Loucy (cell line): ENCODE measurements at regions not wholly inside any gene's neighbourhood (a gene's known extent, or its start where the extent isn't known, plus 50 kb on each side); places are given as distances from the start of the nearest gene placed in this dataset.

Experiments used
- H2AFZ ChIP-seq: fragments of 200-600 bp; sonication (generic); 2 replicates; pipeline ENCODE4 v1.6.0; 2016; ENCODE audit warnings: antibody characterized with exemption, mild to moderate bottlenecking, low read length, moderate library complexity
- H3F3A ChIP-seq: fragments of 200-600 bp; 2 replicates; pipeline ENCODE4 v1.6.0; 2016; ENCODE audit warnings: antibody characterized with exemption, low read depth, mild to moderate bottlenecking
- H3K27me3 ChIP-seq: fragments of 200-600 bp; sonication (generic); 2 replicates; pipeline ENCODE4 v1.6.1; 2014; ENCODE audit warnings: low read length, mild to moderate bottlenecking; ENCODE audit not compliant: insufficient read depth, poor library complexity, severe bottlenecking
- H3K36me3 ChIP-seq: fragments of 200-600 bp; sonication (generic); 2 replicates; pipeline ENCODE4 v1.6.1; 2016; ENCODE audit warnings: low read length; ENCODE audit not compliant: insufficient read depth
- H3K4me1 ChIP-seq: fragments of 200-600 bp; sonication (generic); 2 replicates; pipeline ENCODE4 v1.5.1; 2014; ENCODE audit warnings: low read length, mild to moderate bottlenecking; ENCODE audit not compliant: insufficient read depth, poor library complexity, severe bottlenecking
- H3K4me2 ChIP-seq: fragments of 200-600 bp; sonication (generic); 2 replicates; pipeline ENCODE4 v1.6.0; 2014; ENCODE audit warnings: antibody characterized with exemption, low read length, low read depth, mild to moderate bottlenecking; ENCODE audit not compliant: poor library complexity, severe bottlenecking
- H3K4me3 ChIP-seq: fragments of 200-600 bp; sonication (generic); 2 replicates; pipeline ENCODE4 v1.5.1; 2014; ENCODE audit warnings: low read length, mild to moderate bottlenecking, mixed read lengths; ENCODE audit not compliant: poor library complexity, severe bottlenecking
- H3K79me2 ChIP-seq: fragments of 200-600 bp; sonication (generic); 2 replicates; pipeline ENCODE4 v1.6.1; 2014; ENCODE audit warnings: low read length; ENCODE audit not compliant: insufficient read depth
- H3K9ac ChIP-seq: fragments of 200-600 bp; sonication (generic); 2 replicates; pipeline ENCODE4 v1.6.0; 2014; ENCODE audit warnings: mild to moderate bottlenecking, low read depth, low read length, moderate library complexity; ENCODE audit not compliant: poor library complexity, severe bottlenecking
- H3K9me2 ChIP-seq: fragments of 200-600 bp; sonication (generic); replicated peaks from 2 replicates; pipeline ENCODE4 v1.6.1; 2016; ENCODE audit warnings: low read depth, low read length, mixed read lengths
- H3K9me3 ChIP-seq: fragments of 200-600 bp; sonication (generic); 2 replicates; pipeline ENCODE4 v1.6.1; 2014; ENCODE audit warnings: mild to moderate bottlenecking, antibody characterized with exemption, low read length, low read depth; ENCODE audit not compliant: insufficient read depth
- H4K20me1 ChIP-seq: fragments of 200-600 bp; sonication (generic); 2 replicates; pipeline ENCODE4 v1.6.0; 2014; ENCODE audit warnings: antibody characterized with exemption, low read length, mild to moderate bottlenecking; ENCODE audit not compliant: insufficient read depth, poor library complexity, severe bottlenecking
- EZH2phosphoT487 ChIP-seq: fragments of 200-600 bp; IDR thresholded peaks from 2 replicates; pipeline ENCODE4 v1.6.1; 2018; ENCODE audit warnings: antibody characterized with exemption, mild to moderate bottlenecking, moderate library complexity, borderline replicate concordance
- TF ChIP-seq, protein P1 (sequence below): fragments of 200-600 bp; sonication (generic); conservative IDR thresholded peaks from 2 replicates; pipeline ENCODE4 v1.5.1; 2014; ENCODE audit warnings: mild to moderate bottlenecking, antibody characterized with exemption, low read length

DNA sequence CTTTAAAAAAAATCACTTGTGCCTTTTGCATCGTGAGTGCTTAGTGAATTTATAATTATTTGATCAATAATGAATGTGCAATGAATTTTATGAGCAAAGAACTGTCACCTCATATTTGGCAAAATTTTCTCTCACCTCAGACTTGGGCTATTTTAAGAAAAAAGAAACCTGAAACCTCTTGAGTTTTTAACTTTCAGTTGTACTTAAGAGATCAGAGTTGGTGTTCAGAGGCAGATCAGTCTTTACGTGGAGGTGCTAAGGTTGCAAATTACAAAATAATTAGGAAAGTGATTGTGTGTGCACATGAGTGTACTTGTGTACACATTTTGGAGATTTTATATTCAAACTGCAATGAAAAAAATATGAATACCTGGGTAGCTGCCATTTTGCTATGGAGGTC is 218.7 kb upstream of the RBFOX1 start:
- Histone ChIP-seq H3K79me2 (no peaks in the 10 kb centered on the region), H3K9ac (no peak overlapping the region), H3K4me1 (no peaks in the 10 kb centered on the region), H4K20me1 (no peaks in the 10 kb centered on the region), H3K4me2 (no peak overlapping the region), H3K4me3 (no peak overlapping the region), H2AFZ (no peak overlapping the region), H3K9me2 (no peaks in the 10 kb centered on the region), H3K36me3 (no peaks in the 10 kb centered on the region), H3K9me3 (no peaks in the 10 kb centered on the region), H3K27me3 (no peaks in the 10 kb centered on the region), H3F3A (no peaks in the 10 kb centered on the region)
- TF ChIP-seq, protein P1, sequence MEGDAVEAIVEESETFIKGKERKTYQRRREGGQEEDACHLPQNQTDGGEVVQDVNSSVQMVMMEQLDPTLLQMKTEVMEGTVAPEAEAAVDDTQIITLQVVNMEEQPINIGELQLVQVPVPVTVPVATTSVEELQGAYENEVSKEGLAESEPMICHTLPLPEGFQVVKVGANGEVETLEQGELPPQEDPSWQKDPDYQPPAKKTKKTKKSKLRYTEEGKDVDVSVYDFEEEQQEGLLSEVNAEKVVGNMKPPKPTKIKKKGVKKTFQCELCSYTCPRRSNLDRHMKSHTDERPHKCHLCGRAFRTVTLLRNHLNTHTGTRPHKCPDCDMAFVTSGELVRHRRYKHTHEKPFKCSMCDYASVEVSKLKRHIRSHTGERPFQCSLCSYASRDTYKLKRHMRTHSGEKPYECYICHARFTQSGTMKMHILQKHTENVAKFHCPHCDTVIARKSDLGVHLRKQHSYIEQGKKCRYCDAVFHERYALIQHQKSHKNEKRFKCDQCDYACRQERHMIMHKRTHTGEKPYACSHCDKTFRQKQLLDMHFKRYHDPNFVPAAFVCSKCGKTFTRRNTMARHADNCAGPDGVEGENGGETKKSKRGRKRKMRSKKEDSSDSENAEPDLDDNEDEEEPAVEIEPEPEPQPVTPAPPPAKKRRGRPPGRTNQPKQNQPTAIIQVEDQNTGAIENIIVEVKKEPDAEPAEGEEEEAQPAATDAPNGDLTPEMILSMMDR: no peak
- TF ChIP-seq EZH2phosphoT487: no peak

DNA sequence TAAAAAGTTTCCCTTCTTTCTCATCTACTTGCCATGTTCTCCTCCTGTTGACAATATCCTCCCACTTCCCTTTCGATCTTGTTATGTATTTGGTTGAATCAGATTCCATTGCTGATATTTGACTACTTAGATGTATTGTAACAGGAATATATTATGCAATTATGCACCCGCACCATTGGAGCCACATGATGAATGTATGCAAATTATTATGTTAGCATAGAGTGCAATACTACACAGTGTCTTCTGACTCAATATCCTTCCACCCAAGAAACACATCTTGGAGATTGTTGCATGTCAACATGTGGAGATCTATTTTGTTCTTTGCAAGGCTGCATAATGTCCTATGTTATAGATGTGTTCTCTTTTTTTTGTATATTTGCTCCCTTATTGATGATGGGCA is 219.2 kb upstream of the RBFOX1 start:
- Histone ChIP-seq H3K4me3 (no peak overlapping the region), H3K79me2 (no peaks in the 10 kb centered on the region), H2AFZ (no peak overlapping the region), H3K27me3 (no peaks in the 10 kb centered on the region), H3K9me3 (no peaks in the 10 kb centered on the region), H3K4me2 (no peak overlapping the region), H3K9ac (no peak overlapping the region), H3F3A (no peaks in the 10 kb centered on the region), H3K4me1 (no peaks in the 10 kb centered on the region), H3K36me3 (no peaks in the 10 kb centered on the region), H3K9me2 (no peaks in the 10 kb centered on the region), H4K20me1 (no peaks in the 10 kb centered on the region)
- TF ChIP-seq, protein P1: no peak
- TF ChIP-seq EZH2phosphoT487: no peak

DNA sequence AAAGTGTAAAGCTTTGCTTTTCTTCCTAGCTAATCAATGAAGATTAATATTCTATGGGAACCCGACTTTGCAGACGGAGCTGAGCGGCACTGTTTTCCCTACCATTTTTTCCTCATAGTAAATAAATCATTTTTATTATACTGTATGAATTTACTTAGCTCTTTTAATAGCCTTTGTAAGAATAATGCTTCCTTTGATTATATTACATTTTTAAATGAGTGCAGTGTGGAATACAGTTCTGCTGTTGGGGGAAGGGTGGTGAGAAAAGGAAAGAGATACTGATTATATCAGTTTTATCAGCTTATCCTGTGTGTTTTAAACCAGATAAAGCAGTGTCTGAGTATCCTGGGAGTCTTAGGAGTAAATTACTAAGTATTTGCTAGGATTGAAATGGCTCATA is 221.4 kb upstream of the RBFOX1 start:
- TF ChIP-seq, protein P1: no peak
- no peak for TF ChIP-seq EZH2phosphoT487
- Histone ChIP-seq H3K9me3 (no peaks in the 10 kb centered on the region), H4K20me1 (no peaks in the 10 kb centered on the region), H3K27me3 (no peaks in the 10 kb centered on the region), H3F3A (no peaks in the 10 kb centered on the region), H2AFZ (no peak overlapping the region), H3K36me3 (no peaks in the 10 kb centered on the region), H3K4me2 (no peak overlapping the region), H3K4me1 (no peaks in the 10 kb centered on the region), H3K9ac (no peak overlapping the region), H3K9me2 (no peaks in the 10 kb centered on the region), H3K79me2 (no peaks in the 10 kb centered on the region), H3K4me3 (no peak overlapping the region)
